RWPE2 (cell line): ENCODE measurements at regions not wholly inside any gene's neighbourhood (a gene's known extent, or its start where the extent isn't known, plus 50 kb on each side); places are given as distances from the start of the nearest gene placed in this dataset.

Experiments
- ATAC-seq: fragments of 200-7000 bp; cut with Tn5 transposase; 3 replicates; pipeline ENCODE4 v1.9.1; 2021; ENCODE audit warnings: low read depth
- DNase-seq: peaks from one replicate; pipeline ENCODE4 v3.0.0-alpha.2; 2020; ENCODE audit warnings: low spot score
- H3K27ac ChIP-seq: fragments of 450-650 bp; 2 replicates; pipeline ENCODE4 v1.5.1; 2017; ENCODE audit warnings: mild to moderate bottlenecking; ENCODE audit not compliant: poor library complexity, severe bottlenecking
- H3K27me3 ChIP-seq: fragments of 250-450 bp; sonication (Bioruptor Pico); 2 replicates; pipeline ENCODE4 v1.5.1; 2021; ENCODE audit warnings: mild to moderate bottlenecking, moderate library complexity; ENCODE audit not compliant: insufficient read depth, poor library complexity, severe bottlenecking
- H3K36me3 ChIP-seq: fragments of 250-450 bp; sonication (Bioruptor Pico); 2 replicates; pipeline ENCODE4 v1.5.1; 2020; ENCODE audit warnings: low read depth, mild to moderate bottlenecking, moderate library complexity
- H3K4me1 ChIP-seq: fragments of 250-450 bp; sonication (Bioruptor Pico); 2 replicates; pipeline ENCODE4 v1.5.1; 2021; ENCODE audit warnings: mild to moderate bottlenecking, moderate library complexity; ENCODE audit not compliant: insufficient read depth, poor library complexity, severe bottlenecking
- H3K4me3 ChIP-seq: fragments of 250-450 bp; sonication (Bioruptor Pico); 2 replicates; pipeline ENCODE4 v1.5.1; 2021; ENCODE audit warnings: mild to moderate bottlenecking, moderate library complexity; ENCODE audit not compliant: severe bottlenecking
- H3K9me3 ChIP-seq: fragments of 250-450 bp; sonication (Bioruptor Pico); 2 replicates; pipeline ENCODE4 v1.5.1; 2021; ENCODE audit warnings: mild to moderate bottlenecking, moderate library complexity; ENCODE audit not compliant: severe bottlenecking
- CTCF ChIP-seq: fragments of 450-650 bp; IDR thresholded peaks from one replicate; pipeline ENCODE4 v1.5.1; 2017; ENCODE audit warnings: mild to moderate bottlenecking, moderate library complexity; ENCODE audit not compliant: poor library complexity, severe bottlenecking

- H3K4me3 ChIP-seq: no peak overlapping the region
- H3K4me1 ChIP-seq: no peaks in the 10 kb centered on the region
- no peaks in the 10 kb centered on the region for H3K36me3 ChIP-seq
- no peak for TF ChIP-seq CTCF
- ATAC-seq (no peak), DNase-seq (no peak)
- H3K9me3 ChIP-seq: no peaks in the 10 kb centered on the region
- H3K27ac ChIP-seq: no peak overlapping the region
- H3K27me3 ChIP-seq: no peaks in the 10 kb centered on the region
Observed at GRCh38 chr14:34119107-34119858, 168.4 kb upstream of the EGLN3 start.

- H3K9me3 ChIP-seq: no peaks in the 10 kb centered on the region
- H3K4me1 ChIP-seq: peaks cover 21% of the 10 kb centered on the region
- DNase-seq (no peak), ATAC-seq (no peak)
- TF ChIP-seq CTCF: no peak
- H3K27ac ChIP-seq: peak overlapping the region; percentile 83
- no peaks in the 10 kb centered on the region for H3K27me3 ChIP-seq
- H3K36me3 ChIP-seq: no peaks in the 10 kb centered on the region
- H3K4me3 ChIP-seq: no peak overlapping the region
Observed at GRCh38 chr14:34113991-34114390, 163.1 kb upstream of the EGLN3 start.

- DNase-seq (peak; percentile 86), ATAC-seq (peak; percentile 90)
- H3K4me1 ChIP-seq: peaks cover 21% of the 10 kb centered on the region
- no peak overlapping the region for H3K4me3 ChIP-seq
- H3K9me3 ChIP-seq: no peaks in the 10 kb centered on the region
- peak overlapping the region; percentile 83 for H3K27ac ChIP-seq
- H3K27me3 ChIP-seq: no peaks in the 10 kb centered on the region
- TF ChIP-seq CTCF: no peak
- no peaks in the 10 kb centered on the region for H3K36me3 ChIP-seq
Observed at GRCh38 chr14:34113005-34113511, 162.2 kb upstream of the EGLN3 start.

GRCh38 chr14:34111953-34112352, 161.1 kb upstream of the EGLN3 start:
- Histone ChIP-seq H3K4me1 (peaks cover 21% of the 10 kb centered on the region), H3K27me3 (no peaks in the 10 kb centered on the region), H3K36me3 (no peaks in the 10 kb centered on the region), H3K4me3 (no peak overlapping the region), H3K9me3 (no peaks in the 10 kb centered on the region), H3K27ac (peak overlapping the region; percentile 83)
- no peak for ATAC-seq
- DNase-seq: no peak
- no peak for TF ChIP-seq CTCF

GRCh38 chr14:34111505-34111904, 160.6 kb upstream of the EGLN3 start:
- DNase-seq (no peak), ATAC-seq (no peak)
- Histone ChIP-seq H3K27ac (peak overlapping the region; percentile 83), H3K27me3 (no peaks in the 10 kb centered on the region), H3K9me3 (no peaks in the 10 kb centered on the region), H3K4me1 (peaks cover 21% of the 10 kb centered on the region), H3K36me3 (no peaks in the 10 kb centered on the region), H3K4me3 (no peak overlapping the region)
- TF ChIP-seq CTCF: no peak
